GM23338 (cell line): ENCODE measurements at regions not wholly inside any gene's neighbourhood (a gene's known extent, or its start where the extent isn't known, plus 50 kb on each side); places are given as distances from the start of the nearest gene placed in this dataset.

ENCODE experiments used
- ATAC-seq: fragments of 200-7000 bp; cut with Tn5 transposase; 3 replicates; pipeline ENCODE4 v1.9.1; 2020
- DNase-seq: peaks from one replicate; pipeline ENCODE4 v3.0.0-alpha.2; 2015; ENCODE audit warnings: low spot score
- H2AFZ ChIP-seq: fragments of 200-600 bp; sonication (generic); 2 replicates; pipeline ENCODE4 v1.8.0; 2016; ENCODE audit warnings: antibody characterized with exemption, mild to moderate bottlenecking, moderate library complexity
- H3F3A ChIP-seq: fragments of 200-600 bp; sonication (generic); replicated peaks from 2 replicates; pipeline ENCODE4 v1.8.0; 2017; ENCODE audit warnings: antibody characterized with exemption, mixed run types, low read depth
- H3K27ac ChIP-seq: fragments of 200-600 bp; sonication (generic); 2 replicates; pipeline ENCODE4 v1.6.1; 2016; ENCODE audit warnings: low read depth
- H3K27me3 ChIP-seq: fragments of 200-600 bp; sonication (generic); 2 replicates; pipeline ENCODE4 v1.8.0; 2016; ENCODE audit warnings: mild to moderate bottlenecking, mixed run types, moderate library complexity; ENCODE audit not compliant: insufficient read depth
- H3K36me3 ChIP-seq: fragments of 200-600 bp; sonication (generic); 2 replicates; pipeline ENCODE4 v1.8.0; 2016; ENCODE audit warnings: mild to moderate bottlenecking; ENCODE audit not compliant: insufficient read depth
- H3K4me1 ChIP-seq: fragments of 200-600 bp; sonication (generic); 2 replicates; pipeline ENCODE4 v1.8.0; 2016; ENCODE audit warnings: mild to moderate bottlenecking, moderate library complexity; ENCODE audit not compliant: insufficient read depth
- H3K4me2 ChIP-seq: fragments of 200-600 bp; sonication (generic); 2 replicates; pipeline ENCODE4 v1.7.1; 2017; ENCODE audit warnings: mixed run types
- H3K4me3 ChIP-seq: fragments of 200-600 bp; sonication (generic); 2 replicates; pipeline ENCODE4 v1.6.1; 2016; ENCODE audit warnings: mixed run types
- H3K79me2 ChIP-seq: fragments of 200-600 bp; sonication (generic); replicated peaks from 2 replicates; pipeline ENCODE4 v1.8.0; 2017; ENCODE audit warnings: mild to moderate bottlenecking; ENCODE audit not compliant: insufficient read depth
- H3K9me2 ChIP-seq: fragments of 200-600 bp; sonication (generic); 2 replicates; pipeline ENCODE4 v1.8.0; 2017; ENCODE audit not compliant: insufficient read depth
- H4K20me1 ChIP-seq: fragments of 200-600 bp; sonication (generic); replicated peaks from 2 replicates; pipeline ENCODE4 v1.8.0; 2017; ENCODE audit warnings: mild to moderate bottlenecking; ENCODE audit not compliant: insufficient read depth
- H3K27ac Mint-ChIP-seq: 2 replicates; pipeline ENCODE4 v1.8.0; 2020; ENCODE audit warnings: inconsistent platforms, mild to moderate bottlenecking, moderate library complexity, mixed read lengths
- H3K27me3 Mint-ChIP-seq: 3 replicates; pipeline ENCODE4 v1.8.0; 2022; ENCODE audit warnings: low read depth, mild to moderate bottlenecking, moderate library complexity, mixed read lengths, inconsistent platforms; ENCODE audit not compliant: insufficient read depth, poor library complexity
- H3K36me3 Mint-ChIP-seq: 3 replicates; pipeline ENCODE4 v1.8.0; 2021; ENCODE audit warnings: low read depth, mild to moderate bottlenecking, inconsistent platforms, moderate library complexity, mixed read lengths
- H3K4me1 Mint-ChIP-seq: 3 replicates; pipeline ENCODE4 v1.8.0; 2020; ENCODE audit warnings: mild to moderate bottlenecking, inconsistent platforms, mixed read lengths
- H3K4me3 Mint-ChIP-seq: 3 replicates; pipeline ENCODE4 v1.8.0; 2021; ENCODE audit warnings: moderate library complexity, mild to moderate bottlenecking, inconsistent platforms, mixed read lengths
- H3K9me3 Mint-ChIP-seq: 3 replicates; pipeline ENCODE4 v1.8.0; 2020; ENCODE audit warnings: moderate library complexity, mild to moderate bottlenecking, inconsistent platforms, mixed read lengths
- CREB1 ChIP-seq: fragments of 250-450 bp; sonication (Bioruptor Pico); IDR thresholded peaks from 2 replicates; pipeline ENCODE4 v1.5.0; 2020; ENCODE audit warnings: low read depth, mild to moderate bottlenecking, moderate library complexity
- EZH2 ChIP-seq: fragments of 200-600 bp; sonication (generic); IDR thresholded peaks from one replicate; pipeline ENCODE4 v1.8.0; 2017; ENCODE audit warnings: antibody characterized with exemption, mild to moderate bottlenecking, low read depth; ENCODE audit not compliant: unreplicated experiment
- EZH2phosphoT487 ChIP-seq: fragments of 200-600 bp; sonication (generic); IDR thresholded peaks from one replicate; pipeline ENCODE4 v1.8.1; 2018; ENCODE audit warnings: antibody characterized with exemption; ENCODE audit not compliant: unreplicated experiment
- NANOG ChIP-seq: IDR thresholded peaks from 2 replicates; pipeline ENCODE4 v1.6.1; 2016; ENCODE audit warnings: antibody characterized with exemption, borderline replicate concordance
- POLR2AphosphoS5 ChIP-seq: IDR thresholded peaks from 2 replicates; pipeline ENCODE4 v1.6.1; 2016; ENCODE audit warnings: antibody characterized with exemption, low read depth
- ZNF331 ChIP-seq: fragments of 250-450 bp; sonication (Bioruptor Pico); IDR thresholded peaks from 2 replicates; pipeline ENCODE4 v1.5.0; 2020; ENCODE audit warnings: low read depth, mild to moderate bottlenecking, moderate library complexity
- ZNF462 ChIP-seq: fragments of 250-450 bp; sonication (Bioruptor Pico); IDR thresholded peaks from 2 replicates; pipeline ENCODE4 v1.5.0; 2020; ENCODE audit warnings: mild to moderate bottlenecking, moderate library complexity
- TF ChIP-seq, protein P1 (sequence below): IDR thresholded peaks from 2 replicates; pipeline ENCODE4 v1.6.1; 2016; ENCODE audit warnings: antibody characterized with exemption
- TF ChIP-seq, protein P2 (sequence below): IDR thresholded peaks from one replicate; pipeline ENCODE4 v1.6.1; 2018; ENCODE audit warnings: antibody characterized with exemption; ENCODE audit not compliant: unreplicated experiment

DNA sequence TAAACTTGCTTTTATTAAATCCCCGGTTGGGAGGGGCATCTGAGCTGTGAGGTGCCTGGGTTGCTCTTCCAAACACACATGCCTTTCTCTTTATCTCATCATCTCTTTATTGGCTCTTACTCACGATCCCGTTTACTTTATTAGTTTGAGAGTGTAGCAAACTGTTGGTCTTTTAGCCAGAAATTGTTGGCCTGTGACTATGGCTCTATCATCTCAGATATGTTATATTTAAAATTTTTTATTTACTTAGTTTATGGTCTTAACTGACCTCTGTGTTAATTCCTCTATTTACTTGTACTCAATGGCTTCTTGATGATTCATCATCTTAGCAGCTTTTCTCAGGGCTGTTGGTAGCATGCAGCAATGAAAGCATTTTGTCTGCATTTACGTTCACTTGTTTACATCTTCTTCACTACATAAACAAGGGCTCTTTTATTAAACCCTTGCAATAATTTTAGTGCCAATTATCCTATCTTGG lies 408.4 kb downstream of the HRH4 start:
- Histone ChIP-seq H3K27ac (no peak overlapping the region), H3K36me3 (no peaks in the 10 kb centered on the region), H4K20me1 (no peaks in the 10 kb centered on the region), H3K79me2 (no peaks in the 10 kb centered on the region), H2AFZ (no peak overlapping the region), H3K27me3 (no peaks in the 10 kb centered on the region), H3K4me3 (no peak overlapping the region), H3K4me2 (no peak overlapping the region), H3F3A (no peaks in the 10 kb centered on the region), H3K4me1 (0 out of 2 replicates have a peak, but pooled peaks cover 7% of the 10 kb centered on the region), H3K9me2 (no peaks in the 10 kb centered on the region; the same call in 1 of the 2 replicates)
- no peaks in the 10 kb centered on the region for H3K9me3 Mint-ChIP-seq
- no peak for ATAC-seq
- H3K27ac Mint-ChIP-seq: no peak overlapping the region
- no peaks in the 10 kb centered on the region for H3K36me3 Mint-ChIP-seq
- H3K4me1 Mint-ChIP-seq: peaks cover 2% of the 10 kb centered on the region; the same call in 2 of the 3 replicates
- H3K27me3 Mint-ChIP-seq: peaks cover 2% of the 10 kb centered on the region
- no peak for TF ChIP-seq NANOG
- TF ChIP-seq, protein P1, sequence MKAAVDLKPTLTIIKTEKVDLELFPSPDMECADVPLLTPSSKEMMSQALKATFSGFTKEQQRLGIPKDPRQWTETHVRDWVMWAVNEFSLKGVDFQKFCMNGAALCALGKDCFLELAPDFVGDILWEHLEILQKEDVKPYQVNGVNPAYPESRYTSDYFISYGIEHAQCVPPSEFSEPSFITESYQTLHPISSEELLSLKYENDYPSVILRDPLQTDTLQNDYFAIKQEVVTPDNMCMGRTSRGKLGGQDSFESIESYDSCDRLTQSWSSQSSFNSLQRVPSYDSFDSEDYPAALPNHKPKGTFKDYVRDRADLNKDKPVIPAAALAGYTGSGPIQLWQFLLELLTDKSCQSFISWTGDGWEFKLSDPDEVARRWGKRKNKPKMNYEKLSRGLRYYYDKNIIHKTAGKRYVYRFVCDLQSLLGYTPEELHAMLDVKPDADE: no peak
- H3K4me3 Mint-ChIP-seq: no peak overlapping the region
- DNase-seq: no peak

GRCh38 chr18:24869285-24869684 lies 408.8 kb downstream of the HRH4 start:
- no peak overlapping the region for H3K4me2 ChIP-seq
- ATAC-seq: no peak
- no peak for TF ChIP-seq ZNF462 (CRISPR knock-in tag)
- TF ChIP-seq ZNF331 (CRISPR knock-in tag): no peak
- TF ChIP-seq EZH2phosphoT487: no peak
- TF ChIP-seq, protein P2, sequence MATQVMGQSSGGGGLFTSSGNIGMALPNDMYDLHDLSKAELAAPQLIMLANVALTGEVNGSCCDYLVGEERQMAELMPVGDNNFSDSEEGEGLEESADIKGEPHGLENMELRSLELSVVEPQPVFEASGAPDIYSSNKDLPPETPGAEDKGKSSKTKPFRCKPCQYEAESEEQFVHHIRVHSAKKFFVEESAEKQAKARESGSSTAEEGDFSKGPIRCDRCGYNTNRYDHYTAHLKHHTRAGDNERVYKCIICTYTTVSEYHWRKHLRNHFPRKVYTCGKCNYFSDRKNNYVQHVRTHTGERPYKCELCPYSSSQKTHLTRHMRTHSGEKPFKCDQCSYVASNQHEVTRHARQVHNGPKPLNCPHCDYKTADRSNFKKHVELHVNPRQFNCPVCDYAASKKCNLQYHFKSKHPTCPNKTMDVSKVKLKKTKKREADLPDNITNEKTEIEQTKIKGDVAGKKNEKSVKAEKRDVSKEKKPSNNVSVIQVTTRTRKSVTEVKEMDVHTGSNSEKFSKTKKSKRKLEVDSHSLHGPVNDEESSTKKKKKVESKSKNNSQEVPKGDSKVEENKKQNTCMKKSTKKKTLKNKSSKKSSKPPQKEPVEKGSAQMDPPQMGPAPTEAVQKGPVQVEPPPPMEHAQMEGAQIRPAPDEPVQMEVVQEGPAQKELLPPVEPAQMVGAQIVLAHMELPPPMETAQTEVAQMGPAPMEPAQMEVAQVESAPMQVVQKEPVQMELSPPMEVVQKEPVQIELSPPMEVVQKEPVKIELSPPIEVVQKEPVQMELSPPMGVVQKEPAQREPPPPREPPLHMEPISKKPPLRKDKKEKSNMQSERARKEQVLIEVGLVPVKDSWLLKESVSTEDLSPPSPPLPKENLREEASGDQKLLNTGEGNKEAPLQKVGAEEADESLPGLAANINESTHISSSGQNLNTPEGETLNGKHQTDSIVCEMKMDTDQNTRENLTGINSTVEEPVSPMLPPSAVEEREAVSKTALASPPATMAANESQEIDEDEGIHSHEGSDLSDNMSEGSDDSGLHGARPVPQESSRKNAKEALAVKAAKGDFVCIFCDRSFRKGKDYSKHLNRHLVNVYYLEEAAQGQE: no peak
- TF ChIP-seq EZH2: no peak
- no peak for TF ChIP-seq NANOG
- no peak for TF ChIP-seq POLR2AphosphoS5
- no peak for TF ChIP-seq CREB1

More at GRCh38 chr18:24869285-24869684, 408.8 kb downstream of the HRH4 start:
- peaks cover 2% of the 10 kb centered on the region; the same call in 2 of the 3 replicates for H3K4me1 Mint-ChIP-seq
- no peak overlapping the region for H3K4me3 ChIP-seq
- H3K4me1 ChIP-seq: 0 out of 2 replicates have a peak, but pooled peaks cover 7% of the 10 kb centered on the region
- no peak overlapping the region for H3K27ac ChIP-seq
- H3K27me3 Mint-ChIP-seq: peaks cover 2% of the 10 kb centered on the region
- no peak overlapping the region for H3K4me3 Mint-ChIP-seq
- DNase-seq: no peak
- no peaks in the 10 kb centered on the region for H3K36me3 Mint-ChIP-seq
- no peaks in the 10 kb centered on the region for H3K27me3 ChIP-seq
- H3K9me2 ChIP-seq: peaks cover 1% of the 10 kb centered on the region
- H3K36me3 ChIP-seq: no peaks in the 10 kb centered on the region
- H2AFZ ChIP-seq: no peak overlapping the region
- no peaks in the 10 kb centered on the region for H4K20me1 ChIP-seq
- no peaks in the 10 kb centered on the region for H3K9me3 Mint-ChIP-seq
- H3K27ac Mint-ChIP-seq: no peak overlapping the region
- no peaks in the 10 kb centered on the region for H3F3A ChIP-seq
- H3K79me2 ChIP-seq: no peaks in the 10 kb centered on the region
